ENCODE measurements at regions not wholly inside any gene's neighbourhood (a gene's known extent, or its start where the extent isn't known, plus 50 kb on each side); places are given as distances from the start of the nearest gene placed in this dataset.

DNA sequence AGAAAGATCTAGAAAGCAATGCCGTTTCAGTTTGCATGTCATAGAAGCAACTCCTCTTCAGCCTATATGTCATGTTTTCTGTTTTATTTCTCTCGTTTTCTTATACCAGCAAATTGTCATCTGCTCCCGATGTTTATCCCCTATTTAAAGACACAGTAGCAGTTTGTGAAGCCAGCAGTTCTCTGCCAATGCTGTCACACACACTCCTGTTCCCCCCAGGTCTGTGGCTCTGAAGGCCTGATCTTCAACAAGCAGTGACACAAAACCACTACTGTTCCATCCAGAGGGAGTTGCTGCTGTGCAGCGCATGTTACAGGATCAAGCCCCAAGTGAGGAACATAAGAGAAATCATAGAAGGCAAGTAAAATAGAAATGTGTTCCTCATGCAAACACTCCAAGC, 364.1 kb upstream of the SLC30A5 start:
- no peak overlapping the region for H3K27ac ChIP-seq
- TF ChIP-seq, protein P1, sequence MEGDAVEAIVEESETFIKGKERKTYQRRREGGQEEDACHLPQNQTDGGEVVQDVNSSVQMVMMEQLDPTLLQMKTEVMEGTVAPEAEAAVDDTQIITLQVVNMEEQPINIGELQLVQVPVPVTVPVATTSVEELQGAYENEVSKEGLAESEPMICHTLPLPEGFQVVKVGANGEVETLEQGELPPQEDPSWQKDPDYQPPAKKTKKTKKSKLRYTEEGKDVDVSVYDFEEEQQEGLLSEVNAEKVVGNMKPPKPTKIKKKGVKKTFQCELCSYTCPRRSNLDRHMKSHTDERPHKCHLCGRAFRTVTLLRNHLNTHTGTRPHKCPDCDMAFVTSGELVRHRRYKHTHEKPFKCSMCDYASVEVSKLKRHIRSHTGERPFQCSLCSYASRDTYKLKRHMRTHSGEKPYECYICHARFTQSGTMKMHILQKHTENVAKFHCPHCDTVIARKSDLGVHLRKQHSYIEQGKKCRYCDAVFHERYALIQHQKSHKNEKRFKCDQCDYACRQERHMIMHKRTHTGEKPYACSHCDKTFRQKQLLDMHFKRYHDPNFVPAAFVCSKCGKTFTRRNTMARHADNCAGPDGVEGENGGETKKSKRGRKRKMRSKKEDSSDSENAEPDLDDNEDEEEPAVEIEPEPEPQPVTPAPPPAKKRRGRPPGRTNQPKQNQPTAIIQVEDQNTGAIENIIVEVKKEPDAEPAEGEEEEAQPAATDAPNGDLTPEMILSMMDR (IDR thresholded peaks at IDR 0.05): no peak
- H3K4me1 ChIP-seq: peaks cover 0 to 23% (median 6%) of the 10 kb centered on the region in 4 donors

GRCh38 chr5:68730220-68730978, 363.4 kb upstream of the SLC30A5 start:
- H3K36me3 ChIP-seq: no peaks in the 10 kb centered on the region
- intact Hi-C loops (cut with DNase I; ENCODE audit: low total_unique reads): no loop called here
- no peaks in the 10 kb centered on the region for H3K9me3 ChIP-seq
- no peaks in the 10 kb centered on the region for H3K27me3 ChIP-seq
- H3K4me1 ChIP-seq: peaks cover 0 to 23% (median 6%) of the 10 kb centered on the region in 4 donors
- peak in 1 of 2 donors; percentile 38 for DNase-seq
- H3K4me3 ChIP-seq: no peak overlapping the region
- no peak overlapping the region for H3K27ac ChIP-seq
- TF ChIP-seq, protein P1 (IDR thresholded peaks at IDR 0.05): no peak

More for the DNA sequence above, 364.1 kb upstream of the SLC30A5 start:
- H3K36me3 ChIP-seq: no peaks in the 10 kb centered on the region
- H3K9me3 ChIP-seq: no peaks in the 10 kb centered on the region
- intact Hi-C loops (cut with DNase I; ENCODE audit: low total_unique reads): no loop called here
- DNase-seq: no peak
- no peaks in the 10 kb centered on the region for H3K27me3 ChIP-seq
- no peak overlapping the region for H3K4me3 ChIP-seq

GRCh38 chr5:68730979-68731654, 362.7 kb upstream of the SLC30A5 start:
- DNase-seq: no peak
- H3K9me3 ChIP-seq: no peaks in the 10 kb centered on the region
- no peak overlapping the region for H3K4me3 ChIP-seq
- no peaks in the 10 kb centered on the region for H3K27me3 ChIP-seq
- H3K36me3 ChIP-seq: no peaks in the 10 kb centered on the region
- peaks cover 0 to 23% (median 6%) of the 10 kb centered on the region in 4 donors for H3K4me1 ChIP-seq
- peak overlapping the region in 1 of 2 donors; percentile 18 for H3K27ac ChIP-seq
- intact Hi-C loops (cut with DNase I; ENCODE audit: low total_unique reads): no loop called here
- TF ChIP-seq, protein P1 (IDR thresholded peaks at IDR 0.05): no peak

DNA sequence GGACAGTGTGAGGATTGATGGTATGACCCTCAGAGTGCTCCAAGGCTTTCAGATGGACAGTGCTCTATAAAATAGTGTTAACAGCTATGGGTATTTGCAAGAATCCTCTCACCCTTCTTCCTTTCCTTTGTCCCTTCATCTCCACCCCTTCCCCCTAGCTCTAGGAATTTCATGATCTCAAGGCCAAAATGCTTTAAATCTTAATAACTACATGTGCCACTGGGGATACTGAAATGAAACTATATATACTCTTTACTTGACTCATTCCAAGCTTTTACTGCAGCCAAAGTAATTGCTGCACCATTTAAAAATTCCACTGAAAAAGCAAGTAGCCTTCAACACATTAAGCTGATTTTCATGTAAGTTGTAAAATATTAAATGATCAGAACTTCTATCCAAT, 361.6 kb upstream of the SLC30A5 start:
- H3K27ac ChIP-seq: no peak overlapping the region
- TF ChIP-seq, protein P1 (IDR thresholded peaks at IDR 0.05): no peak
- no peak for DNase-seq
- no peaks in the 10 kb centered on the region for H3K9me3 ChIP-seq
- peaks cover 0 to 23% (median 6%) of the 10 kb centered on the region in 4 donors for H3K4me1 ChIP-seq
- intact Hi-C loops (cut with DNase I; ENCODE audit: low total_unique reads): no loop called here
- no peaks in the 10 kb centered on the region for H3K36me3 ChIP-seq
- no peak overlapping the region for H3K4me3 ChIP-seq
- no peaks in the 10 kb centered on the region for H3K27me3 ChIP-seq

GRCh38 chr5:68734781-68735180, 359.0 kb upstream of the SLC30A5 start:
- intact Hi-C loops (cut with DNase I; ENCODE audit: low total_unique reads): no loop called here
- no peak for DNase-seq
- peaks cover 0 to 23% (median 6%) of the 10 kb centered on the region in 4 donors for H3K4me1 ChIP-seq
- no peaks in the 10 kb centered on the region for H3K27me3 ChIP-seq
- TF ChIP-seq, protein P1 (IDR thresholded peaks at IDR 0.05): no peak
- H3K4me3 ChIP-seq: no peak overlapping the region
- no peaks in the 10 kb centered on the region for H3K9me3 ChIP-seq
- H3K27ac ChIP-seq: no peak overlapping the region
- H3K36me3 ChIP-seq: no peaks in the 10 kb centered on the region
